ENCODE measurements at regions not wholly inside any gene's neighbourhood (a gene's known extent, or its start where the extent isn't known, plus 50 kb on each side); places are given as distances from the start of the nearest gene placed in this dataset.
"Not testable (repeated sequence)": the region's sequence is repeated elsewhere in the genome, so short reads cannot be mapped to it uniquely, and the experiment has no call there.

- Histone ChIP-seq H3K27ac (no peak overlapping the region), H3K9me3 (replicated peaks in 1 of 3) (no peaks in the 10 kb centered on the region), H3K36me3 (replicated peaks in 1 of 2) (no peaks in the 10 kb centered on the region), H3K4me3 (no peak overlapping the region), H3K4me1 (replicated peaks in 1 of 2) (no peaks in the 10 kb centered on the region), H3K27me3 (no peaks in the 10 kb centered on the region)
- intact Hi-C loops (cut with DNase I) = no loop called here
- TF ChIP-seq, protein P1, sequence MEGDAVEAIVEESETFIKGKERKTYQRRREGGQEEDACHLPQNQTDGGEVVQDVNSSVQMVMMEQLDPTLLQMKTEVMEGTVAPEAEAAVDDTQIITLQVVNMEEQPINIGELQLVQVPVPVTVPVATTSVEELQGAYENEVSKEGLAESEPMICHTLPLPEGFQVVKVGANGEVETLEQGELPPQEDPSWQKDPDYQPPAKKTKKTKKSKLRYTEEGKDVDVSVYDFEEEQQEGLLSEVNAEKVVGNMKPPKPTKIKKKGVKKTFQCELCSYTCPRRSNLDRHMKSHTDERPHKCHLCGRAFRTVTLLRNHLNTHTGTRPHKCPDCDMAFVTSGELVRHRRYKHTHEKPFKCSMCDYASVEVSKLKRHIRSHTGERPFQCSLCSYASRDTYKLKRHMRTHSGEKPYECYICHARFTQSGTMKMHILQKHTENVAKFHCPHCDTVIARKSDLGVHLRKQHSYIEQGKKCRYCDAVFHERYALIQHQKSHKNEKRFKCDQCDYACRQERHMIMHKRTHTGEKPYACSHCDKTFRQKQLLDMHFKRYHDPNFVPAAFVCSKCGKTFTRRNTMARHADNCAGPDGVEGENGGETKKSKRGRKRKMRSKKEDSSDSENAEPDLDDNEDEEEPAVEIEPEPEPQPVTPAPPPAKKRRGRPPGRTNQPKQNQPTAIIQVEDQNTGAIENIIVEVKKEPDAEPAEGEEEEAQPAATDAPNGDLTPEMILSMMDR (IDR thresholded peaks at IDR 0.05) = no peak
- TF ChIP-seq POLR2A (IDR thresholded peaks at IDR 0.05) = no peak
- DNase-seq = no peak
- 65 to 81% (median 69%) methylated on average over 2 of the region's 2 CpGs for WGBS, 4 donors
These were observed 114.6 kb downstream of the PCDH18 start for GRCh38 chr4:137417676-137418075.

DNA sequence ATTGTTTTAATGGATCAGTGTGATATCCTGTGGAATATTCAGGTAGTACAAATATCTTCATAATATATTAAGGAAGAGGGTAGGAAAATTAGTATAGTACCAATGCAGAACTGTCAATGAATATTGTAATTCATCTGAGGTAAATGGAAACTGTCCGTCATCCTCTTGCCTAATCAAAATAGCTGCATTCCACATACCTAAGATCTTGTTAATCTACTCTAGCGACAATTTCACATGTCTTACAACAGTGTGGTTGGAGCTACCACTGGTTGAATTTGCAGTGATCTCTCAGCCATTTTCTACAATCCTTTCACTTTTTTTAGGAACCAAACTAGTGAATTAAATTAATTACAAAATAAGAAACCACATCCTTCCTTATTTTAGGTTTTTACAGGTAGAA is 117.5 kb downstream of the PCDH18 start:
- no peaks in the 10 kb centered on the region for H3K27me3 ChIP-seq
- H3K4me3 ChIP-seq = no peak overlapping the region
- 86 to 93% (median 89%) methylated on average over 2 of the region's 2 CpGs for WGBS, 4 donors
- H3K4me1 ChIP-seq (replicated peaks in 1 of 2) = no peaks in the 10 kb centered on the region
- intact Hi-C loops (cut with DNase I) = no loop called here
- no peak for DNase-seq
- H3K9me3 ChIP-seq (replicated peaks in 1 of 3) = no peaks in the 10 kb centered on the region
- H3K27ac ChIP-seq = no peak overlapping the region
- H3K36me3 ChIP-seq (replicated peaks in 1 of 2) = no peaks in the 10 kb centered on the region
- TF ChIP-seq, protein P1 (IDR thresholded peaks at IDR 0.05) = no peak
- no peak for TF ChIP-seq POLR2A (IDR thresholded peaks at IDR 0.05)

GRCh38 chr4:137408527-137409177 is 123.6 kb downstream of the PCDH18 start:
- H3K9me3 ChIP-seq (replicated peaks in 1 of 3) = no peaks in the 10 kb centered on the region
- H3K4me1 ChIP-seq (replicated peaks in 1 of 2) = no peaks in the 10 kb centered on the region
- H3K36me3 ChIP-seq (replicated peaks in 1 of 2) = no peaks in the 10 kb centered on the region
- no peak for DNase-seq
- no peak for TF ChIP-seq POLR2A (IDR thresholded peaks at IDR 0.05)
- TF ChIP-seq, protein P1 (IDR thresholded peaks at IDR 0.05) = no peak
- intact Hi-C loops (cut with DNase I) = no loop called here
- WGBS, 4 donors = 64 to 74% (median 70%) methylated on average over 2 of the region's 2 CpGs
- H3K4me3 ChIP-seq = no peak overlapping the region
- no peak overlapping the region for H3K27ac ChIP-seq
- no peaks in the 10 kb centered on the region for H3K27me3 ChIP-seq

DNA sequence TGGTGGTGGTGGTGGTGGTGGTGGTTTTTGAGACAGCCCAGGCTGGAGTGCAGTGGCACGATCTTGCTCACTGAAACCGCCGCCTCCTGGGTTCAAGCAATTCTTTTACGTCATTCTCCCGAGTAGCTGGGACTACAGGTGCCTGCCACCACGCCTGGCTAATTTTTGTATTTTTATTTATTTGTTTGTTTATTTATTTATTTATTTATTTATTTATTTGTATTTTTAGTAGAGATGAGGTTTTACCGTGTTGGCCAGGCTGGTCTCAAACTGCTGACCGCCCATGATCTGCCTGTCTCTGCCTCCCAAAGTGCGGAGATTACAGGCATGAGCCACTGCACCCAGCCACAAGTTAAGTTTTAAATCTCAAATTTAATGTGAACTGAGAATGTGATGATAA is 126.5 kb downstream of the PCDH18 start:
- intact Hi-C loops (cut with DNase I); H3K4me1 ChIP-seq (replicated peaks in 1 of 2); H3K36me3 ChIP-seq (replicated peaks in 1 of 2); H3K4me3 ChIP-seq; H3K9me3 ChIP-seq (replicated peaks in 1 of 3); H3K27me3 ChIP-seq; DNase-seq; H3K27ac ChIP-seq: not testable (repeated sequence)
- WGBS, 4 donors = 91 to 95% (median 93%) methylated on average over 9 of the region's 9 CpGs

DNA sequence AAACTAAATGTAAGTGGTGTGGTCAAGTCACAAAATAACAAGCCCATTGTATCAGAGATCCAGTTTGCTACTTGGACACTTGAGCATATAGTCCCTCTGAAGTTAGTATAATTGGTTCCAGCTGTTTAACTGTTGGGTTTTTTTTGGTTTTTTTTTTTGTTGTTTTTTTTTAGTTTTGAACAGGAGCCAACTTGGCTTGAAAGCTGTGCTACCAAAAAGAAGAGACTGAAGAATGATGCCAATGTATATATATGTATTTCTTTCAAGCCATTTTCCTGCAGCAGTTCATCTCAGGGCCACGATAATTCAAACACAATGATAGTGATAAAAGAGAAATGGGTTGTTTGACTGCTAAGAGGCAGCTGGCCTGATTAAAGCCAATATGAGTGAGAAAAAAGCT is 138.3 kb downstream of the PCDH18 start:
- H3K4me3 ChIP-seq = no peak overlapping the region
- H3K36me3 ChIP-seq (replicated peaks in 1 of 2) = no peaks in the 10 kb centered on the region
- H3K9me3 ChIP-seq (replicated peaks in 1 of 3) = no peaks in the 10 kb centered on the region
- TF ChIP-seq POLR2A (IDR thresholded peaks at IDR 0.05) = no peak
- TF ChIP-seq, protein P1 (IDR thresholded peaks at IDR 0.05) = no peak
- no peak overlapping the region for H3K27ac ChIP-seq
- H3K27me3 ChIP-seq = no peaks in the 10 kb centered on the region
- DNase-seq = no peak
- intact Hi-C loops (cut with DNase I) = no loop called here
- WGBS, 4 donors = 57 to 77% (median 69%) methylated on average over 1 of the region's 1 CpG
- no peaks in the 10 kb centered on the region for H3K4me1 ChIP-seq (replicated peaks in 1 of 2)
